Parathyroid adenoma (tissue), 2 donors: ENCODE measurements at regions not wholly inside any gene's neighbourhood (a gene's known extent, or its start where the extent isn't known, plus 50 kb on each side); places are given as distances from the start of the nearest gene placed in this dataset.

Source experiments
- H2AFZ ChIP-seq: fragments of 300-600 bp; sonication (generic); one replicate; pipeline ENCODE4 v1.7.0; 2017; ENCODE audit warnings: antibody characterized with exemption, mild to moderate bottlenecking
- H3K27ac ChIP-seq: fragments of 300-600 bp; sonication (generic); one replicate; pipeline ENCODE4 v1.7.0; 2017
- H3K27me3 ChIP-seq: fragments of 300-600 bp; sonication (generic); one replicate; pipeline ENCODE4 v1.7.0; 2017; ENCODE audit warnings: low read length; ENCODE audit not compliant: control insufficient read depth, insufficient read depth
- H3K36me3 ChIP-seq: fragments of 300-600 bp; sonication (generic); one replicate; pipeline ENCODE4 v1.7.0; 2017; ENCODE audit warnings: low read length; ENCODE audit not compliant: control insufficient read depth, insufficient read depth
- H3K4me1 ChIP-seq: fragments of 300-600 bp; sonication (generic); one replicate; pipeline ENCODE4 v1.7.0; 2017; ENCODE audit warnings: control low read depth
- H3K4me2 ChIP-seq: fragments of 300-600 bp; sonication (generic); one replicate; pipeline ENCODE4 v1.7.0; 2017; ENCODE audit warnings: low read length
- H3K4me3 ChIP-seq: fragments of 300-600 bp; sonication (generic); one replicate; pipeline ENCODE4 v1.7.0; 2017; ENCODE audit warnings: low read depth, low read length
- H3K79me2 ChIP-seq: fragments of 300-600 bp; sonication (generic); one replicate; pipeline ENCODE4 v1.7.0; 2017; ENCODE audit warnings: control low read depth
- H3K9ac ChIP-seq: fragments of 300-600 bp; sonication (generic); one replicate; pipeline ENCODE4 v1.7.0; 2017; ENCODE audit warnings: mild to moderate bottlenecking
- H3K9me3 ChIP-seq: fragments of 300-600 bp; sonication (generic); one replicate; pipeline ENCODE4 v1.7.0; 2017; ENCODE audit warnings: low read length; ENCODE audit not compliant: control insufficient read depth
- TF ChIP-seq, protein P1 (sequence below): fragments of 300-600 bp; sonication (generic); IDR thresholded peaks from one replicate; pipeline ENCODE4 v1.7.0; 2017; ENCODE audit warnings: antibody characterized with exemption, mild to moderate bottlenecking
- donor health status: primary hyperparathyroidism.

GRCh38 chr6:149233056-149233715 lies 84.3 kb upstream of the TAB2 start:
- Histone ChIP-seq H3K4me1 (no peaks in the 10 kb centered on the region), H3K27ac (no peak overlapping the region), H3K9ac (no peak overlapping the region), H3K79me2 (no peaks in the 10 kb centered on the region), H3K9me3 (no peaks in the 10 kb centered on the region), H3K27me3 (no peaks in the 10 kb centered on the region), H3K4me3 (no peak overlapping the region), H3K4me2 (no peak overlapping the region), H3K36me3 (no peaks in the 10 kb centered on the region), H2AFZ (no peak overlapping the region)
- TF ChIP-seq, protein P1, sequence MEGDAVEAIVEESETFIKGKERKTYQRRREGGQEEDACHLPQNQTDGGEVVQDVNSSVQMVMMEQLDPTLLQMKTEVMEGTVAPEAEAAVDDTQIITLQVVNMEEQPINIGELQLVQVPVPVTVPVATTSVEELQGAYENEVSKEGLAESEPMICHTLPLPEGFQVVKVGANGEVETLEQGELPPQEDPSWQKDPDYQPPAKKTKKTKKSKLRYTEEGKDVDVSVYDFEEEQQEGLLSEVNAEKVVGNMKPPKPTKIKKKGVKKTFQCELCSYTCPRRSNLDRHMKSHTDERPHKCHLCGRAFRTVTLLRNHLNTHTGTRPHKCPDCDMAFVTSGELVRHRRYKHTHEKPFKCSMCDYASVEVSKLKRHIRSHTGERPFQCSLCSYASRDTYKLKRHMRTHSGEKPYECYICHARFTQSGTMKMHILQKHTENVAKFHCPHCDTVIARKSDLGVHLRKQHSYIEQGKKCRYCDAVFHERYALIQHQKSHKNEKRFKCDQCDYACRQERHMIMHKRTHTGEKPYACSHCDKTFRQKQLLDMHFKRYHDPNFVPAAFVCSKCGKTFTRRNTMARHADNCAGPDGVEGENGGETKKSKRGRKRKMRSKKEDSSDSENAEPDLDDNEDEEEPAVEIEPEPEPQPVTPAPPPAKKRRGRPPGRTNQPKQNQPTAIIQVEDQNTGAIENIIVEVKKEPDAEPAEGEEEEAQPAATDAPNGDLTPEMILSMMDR, result no peak

DNA sequence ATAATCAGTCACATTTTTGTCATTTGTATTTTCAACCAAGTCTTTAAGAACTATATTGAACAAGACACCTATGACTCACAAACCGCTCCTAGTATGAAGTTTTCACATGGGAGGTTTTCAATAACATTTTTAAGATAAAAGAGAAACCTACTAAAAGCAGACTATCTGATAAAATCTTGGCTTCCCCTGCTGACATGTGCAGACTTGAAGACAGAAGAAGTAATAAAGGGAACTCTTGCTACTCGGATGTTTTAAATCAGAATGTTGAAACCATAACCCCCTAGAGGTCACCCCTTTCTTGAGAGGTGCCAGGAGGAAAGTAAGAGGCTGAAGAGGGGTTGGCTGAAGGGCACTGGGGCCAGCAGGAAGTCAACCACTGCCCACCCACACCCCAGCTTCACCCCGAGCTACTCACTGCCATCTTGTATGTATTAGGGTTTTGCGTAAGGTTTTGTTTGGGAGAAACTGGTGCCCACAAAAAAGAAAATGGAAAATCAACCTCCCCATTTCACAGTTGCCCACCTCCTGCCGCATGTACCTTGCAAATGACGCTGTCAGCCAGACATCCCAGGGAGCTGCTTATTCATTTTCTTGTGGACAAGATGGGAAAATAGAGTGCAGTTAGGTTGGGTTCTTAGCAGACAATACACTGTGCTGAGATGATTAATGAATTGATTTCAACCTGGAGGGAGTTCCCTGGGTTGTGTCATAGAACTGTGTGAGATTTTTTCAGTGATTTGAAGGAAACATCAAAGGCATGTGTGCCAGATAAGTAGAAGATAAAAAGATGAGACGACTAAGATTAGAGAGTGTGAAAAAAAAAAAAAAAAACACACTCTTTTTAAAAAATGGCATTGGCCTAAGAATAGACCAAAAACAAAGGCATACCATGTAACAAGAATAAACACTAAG lies 83.2 kb upstream of the TAB2 start:
- Histone ChIP-seq H3K4me2 (no peak overlapping the region), H3K79me2 (no peaks in the 10 kb centered on the region), H2AFZ (no peak overlapping the region), H3K27ac (no peak overlapping the region), H3K4me3 (no peak overlapping the region), H3K27me3 (no peaks in the 10 kb centered on the region), H3K36me3 (no peaks in the 10 kb centered on the region), H3K4me1 (no peaks in the 10 kb centered on the region), H3K9ac (no peak overlapping the region), H3K9me3 (no peaks in the 10 kb centered on the region)
- TF ChIP-seq, protein P1, result no peak

GRCh38 chr6:149235130-149235561 lies 82.4 kb upstream of the TAB2 start:
- Histone ChIP-seq H2AFZ (no peak overlapping the region), H3K27ac (no peak overlapping the region), H3K4me3 (no peak overlapping the region)

GRCh38 chr6:149236589-149236988 lies 80.9 kb upstream of the TAB2 start:
- no peak overlapping the region for H3K4me3 ChIP-seq
- TF ChIP-seq, protein P1, result no peak
- H3K79me2 ChIP-seq, result no peaks in the 10 kb centered on the region

More at GRCh38 chr6:149235130-149235561, 82.4 kb upstream of the TAB2 start:
- H3K36me3 ChIP-seq, result no peaks in the 10 kb centered on the region
- TF ChIP-seq, protein P1, result no peak
- H3K27me3 ChIP-seq, result no peaks in the 10 kb centered on the region
- no peaks in the 10 kb centered on the region for H3K79me2 ChIP-seq
- no peak overlapping the region for H3K9ac ChIP-seq
- no peak overlapping the region for H3K4me2 ChIP-seq
- H3K9me3 ChIP-seq, result no peaks in the 10 kb centered on the region
- no peaks in the 10 kb centered on the region for H3K4me1 ChIP-seq

More at GRCh38 chr6:149236589-149236988, 80.9 kb upstream of the TAB2 start:
- H3K27me3 ChIP-seq, result no peaks in the 10 kb centered on the region
- H3K9ac ChIP-seq, result no peak overlapping the region
- H2AFZ ChIP-seq, result no peak overlapping the region
- no peaks in the 10 kb centered on the region for H3K9me3 ChIP-seq
- no peaks in the 10 kb centered on the region for H3K4me1 ChIP-seq
- no peak overlapping the region for H3K27ac ChIP-seq
- H3K4me2 ChIP-seq, result no peak overlapping the region
- no peaks in the 10 kb centered on the region for H3K36me3 ChIP-seq
